Effector memory CD8-positive, alpha-beta T cell (primary cell): ENCODE measurements at regions not wholly inside any gene's neighbourhood (a gene's known extent, or its start where the extent isn't known, plus 50 kb on each side); places are given as distances from the start of the nearest gene placed in this dataset.

ENCODE experiments used
- ATAC-seq: fragments of 150-1000 bp; cut with Tn5 transposase; replicated peaks from 2 replicates; pipeline ENCODE4 v1.10.0; 2021; ENCODE audit warnings: mild to moderate bottlenecking, moderate library complexity
- DNase-seq, 3 experiments: peaks; one replicate each; pipeline ENCODE4 v3.0.0; 2021
- H3K27ac Mint-ChIP-seq, 2 donors: one replicate each; pipeline ENCODE4 v1.8.0; 2022; ENCODE audit warnings: mild to moderate bottlenecking in 2 of 2, mixed read lengths in 2 of 2, moderate library complexity in 2 of 2
- H3K27me3 Mint-ChIP-seq, 2 donors: one replicate each; pipeline ENCODE4 v1.8.0; 2022; ENCODE audit warnings: mixed read lengths in 2 of 2
- H3K36me3 Mint-ChIP-seq: one replicate; pipeline ENCODE4 v1.8.0; 2022; ENCODE audit warnings: mild to moderate bottlenecking, moderate library complexity, mixed read lengths; ENCODE audit not compliant: insufficient read depth
- H3K4me1 Mint-ChIP-seq, 2 donors: one replicate each; pipeline ENCODE4 v1.8.0; 2022; ENCODE audit warnings: low read depth in 2 of 2, mixed read lengths in 2 of 2
- H3K4me3 Mint-ChIP-seq, 2 donors: one replicate each; pipeline ENCODE4 v1.8.0; 2022; ENCODE audit warnings: mild to moderate bottlenecking in 2 of 2, mixed read lengths in 2 of 2, moderate library complexity in 2 of 2
- H3K9me3 Mint-ChIP-seq, 2 donors: one replicate each; pipeline ENCODE4 v1.8.0; 2022; ENCODE audit warnings: mixed read lengths in 2 of 2

DNA sequence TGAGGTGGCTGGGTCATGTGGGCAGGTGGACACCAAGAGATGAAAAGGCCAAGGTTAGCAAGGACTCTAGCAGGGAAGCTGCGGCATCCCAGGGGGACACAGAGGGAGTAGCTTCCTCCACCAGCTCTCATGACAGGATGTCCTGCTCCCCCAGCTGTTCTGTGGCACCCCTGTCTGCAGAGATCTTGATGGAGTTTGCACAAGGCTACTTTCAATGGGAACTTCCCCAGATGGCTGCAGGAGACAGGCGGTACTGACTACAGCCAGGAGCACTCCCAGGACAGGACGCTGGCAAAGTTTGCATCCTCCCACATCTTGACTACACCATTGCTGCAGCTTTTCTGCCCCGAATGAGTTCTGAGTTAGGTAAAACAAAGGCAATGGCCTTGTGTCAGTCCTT is 312.8 kb downstream of the TLE4 start:
- Mint-ChIP-seq H3K4me3 (peak overlapping the region; percentile 75 to 78), H3K4me1 (peaks cover 43 to 48% of the 10 kb centered on the region in 2 donors)

DNA sequence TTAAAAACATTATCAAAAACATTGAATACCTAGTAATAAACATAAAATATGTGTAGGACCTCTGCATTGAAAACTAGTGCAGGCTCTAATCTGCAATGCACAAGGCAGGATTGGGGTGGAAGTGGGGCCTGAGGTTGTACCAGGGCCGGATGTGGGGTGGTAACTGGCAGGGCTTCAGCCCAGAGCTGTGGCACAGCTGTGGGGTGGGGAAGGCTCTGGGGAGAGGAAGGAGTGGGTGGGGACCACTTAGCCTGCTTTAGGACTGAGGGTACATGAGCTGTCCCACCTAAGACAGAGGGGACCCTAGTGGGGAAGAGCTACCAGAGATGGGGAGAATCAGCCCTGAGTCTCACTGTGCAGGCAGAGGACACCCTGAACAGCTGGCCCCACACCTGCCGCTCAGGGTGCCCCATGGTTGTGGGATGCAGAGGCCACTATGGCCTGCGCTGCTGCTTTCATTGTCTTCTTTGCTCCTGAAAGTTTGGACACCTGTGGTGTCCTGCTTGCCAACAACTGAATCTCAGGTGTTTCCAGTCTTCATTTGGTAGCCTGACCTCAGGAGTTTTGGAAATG is 311.4 kb downstream of the TLE4 start:
- peak; percentile 55 to 59 (median 58) for DNase-seq
- peak; percentile 100 for ATAC-seq
- peak overlapping the region; percentile 75 to 78 for H3K4me3 Mint-ChIP-seq
- H3K9me3 Mint-ChIP-seq: no peaks in the 10 kb centered on the region
- H3K27me3 Mint-ChIP-seq: no peaks in the 10 kb centered on the region
- H3K36me3 Mint-ChIP-seq: no peaks in the 10 kb centered on the region
- peaks cover 45 to 51% of the 10 kb centered on the region in 2 donors for H3K4me1 Mint-ChIP-seq
- H3K27ac Mint-ChIP-seq: peak overlapping the region in 1 of 2 donors; percentile 24

More for the DNA sequence above, 312.8 kb downstream of the TLE4 start:
- peak overlapping the region in 1 of 2 donors; percentile 2 for H3K27ac Mint-ChIP-seq
- ATAC-seq: no peak
- no peak for DNase-seq
- no peaks in the 10 kb centered on the region for H3K27me3 Mint-ChIP-seq
- no peaks in the 10 kb centered on the region for H3K9me3 Mint-ChIP-seq
- no peaks in the 10 kb centered on the region for H3K36me3 Mint-ChIP-seq

DNA sequence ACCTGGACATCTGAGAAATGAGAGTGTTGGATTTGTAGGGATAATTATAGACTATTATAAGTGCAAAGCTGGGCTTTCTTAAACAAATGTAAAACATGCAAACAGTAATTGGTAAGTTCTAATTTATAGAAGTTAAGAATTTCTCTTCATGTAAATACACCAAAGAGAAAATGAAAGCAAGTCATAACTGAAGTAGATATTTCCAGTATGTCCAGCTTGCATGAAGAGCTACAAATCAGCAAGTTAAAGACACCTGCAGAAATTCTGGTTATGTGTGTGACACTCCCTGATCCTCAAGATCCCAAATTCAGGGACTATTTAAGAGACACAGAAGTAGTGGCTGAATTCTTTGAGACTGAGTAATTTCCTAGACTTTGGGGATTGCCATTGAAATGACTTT is 308.9 kb downstream of the TLE4 start:
- H3K4me1 Mint-ChIP-seq: peaks cover 45 to 49% of the 10 kb centered on the region in 2 donors
- H3K9me3 Mint-ChIP-seq: no peaks in the 10 kb centered on the region
- H3K27me3 Mint-ChIP-seq: no peaks in the 10 kb centered on the region
- no peaks in the 10 kb centered on the region for H3K36me3 Mint-ChIP-seq
- ATAC-seq: no peak
- H3K4me3 Mint-ChIP-seq: peak overlapping the region in 1 of 2 donors; percentile 14
- H3K27ac Mint-ChIP-seq: no peak overlapping the region
- DNase-seq: no peak

DNA sequence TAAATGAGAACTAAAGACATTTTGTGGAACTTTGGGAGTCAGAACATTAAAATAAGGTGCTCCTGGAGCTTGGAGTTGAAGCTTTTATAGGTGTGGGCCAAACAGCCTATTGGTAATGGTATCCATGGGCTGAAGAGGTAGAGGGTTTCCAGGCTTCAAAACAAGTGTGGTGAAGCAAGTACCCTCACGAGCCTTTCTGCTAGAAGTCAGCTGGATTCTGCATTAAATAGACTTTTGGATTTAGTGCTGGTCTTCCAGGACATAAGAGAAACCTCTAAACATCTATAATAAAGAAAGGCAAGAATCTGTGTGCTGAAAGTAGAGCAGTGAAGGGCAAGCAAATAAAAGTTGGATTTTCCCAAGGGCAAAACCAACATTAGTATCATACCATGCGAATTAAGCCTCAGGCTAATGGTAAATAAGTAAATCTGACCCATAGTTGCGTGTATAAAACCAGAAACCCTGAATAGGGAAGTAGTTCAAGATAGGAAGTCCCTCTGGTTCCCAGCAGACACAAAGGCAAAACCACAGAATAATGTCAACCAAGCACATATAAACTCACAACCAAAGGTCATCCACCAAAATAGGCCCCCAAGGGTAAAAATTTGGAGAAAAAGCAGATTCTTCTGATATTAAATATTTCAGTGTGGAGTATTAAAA is 306.3 kb downstream of the TLE4 start:
- no peak for ATAC-seq
- Mint-ChIP-seq H3K4me3 (no peak overlapping the region), H3K27me3 (peaks cover 0 to 12% of the 10 kb centered on the region in 2 donors), H3K4me1 (peaks cover 22 to 26% of the 10 kb centered on the region in 2 donors), H3K9me3 (no peaks in the 10 kb centered on the region), H3K36me3 (no peaks in the 10 kb centered on the region), H3K27ac (no peak overlapping the region)
- DNase-seq: no peak

DNA sequence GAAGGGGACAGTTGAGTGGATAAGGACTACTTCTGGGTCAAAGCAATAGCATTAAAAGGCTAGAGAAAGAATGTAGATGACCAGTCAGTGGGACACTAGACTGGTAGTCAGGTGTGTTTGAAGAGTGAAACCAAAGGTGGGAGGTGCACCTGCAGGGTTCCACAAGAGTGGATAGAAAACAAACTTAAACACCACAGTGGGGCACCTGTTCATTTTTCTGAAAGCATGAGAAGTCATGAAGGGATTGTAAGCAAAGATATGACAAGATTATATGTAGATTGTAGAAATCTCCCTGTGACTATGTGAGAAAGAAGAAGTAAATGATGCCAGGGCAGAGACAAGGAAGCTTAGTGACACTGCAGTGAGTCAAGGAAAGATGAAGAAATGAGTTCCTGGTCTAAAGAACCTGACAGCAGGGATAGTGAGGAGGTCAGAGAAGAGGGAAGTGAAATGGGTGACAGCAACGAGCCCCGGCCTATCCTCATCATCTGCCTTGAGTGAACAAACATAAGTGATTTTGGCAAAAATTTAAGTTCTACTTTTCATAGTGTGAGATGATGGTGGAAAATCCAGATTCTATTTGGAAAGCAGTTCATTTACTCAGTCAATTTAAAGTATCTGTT is 296.9 kb downstream of the TLE4 start:
- ATAC-seq (peak; percentile 51), DNase-seq (no peak)
- Mint-ChIP-seq H3K4me1 (peaks cover 9 to 16% of the 10 kb centered on the region in 2 donors), H3K36me3 (no peaks in the 10 kb centered on the region), H3K9me3 (no peaks in the 10 kb centered on the region), H3K27ac (no peak overlapping the region), H3K4me3 (no peak overlapping the region), H3K27me3 (peaks cover 0 to 11% of the 10 kb centered on the region in 2 donors)

DNA sequence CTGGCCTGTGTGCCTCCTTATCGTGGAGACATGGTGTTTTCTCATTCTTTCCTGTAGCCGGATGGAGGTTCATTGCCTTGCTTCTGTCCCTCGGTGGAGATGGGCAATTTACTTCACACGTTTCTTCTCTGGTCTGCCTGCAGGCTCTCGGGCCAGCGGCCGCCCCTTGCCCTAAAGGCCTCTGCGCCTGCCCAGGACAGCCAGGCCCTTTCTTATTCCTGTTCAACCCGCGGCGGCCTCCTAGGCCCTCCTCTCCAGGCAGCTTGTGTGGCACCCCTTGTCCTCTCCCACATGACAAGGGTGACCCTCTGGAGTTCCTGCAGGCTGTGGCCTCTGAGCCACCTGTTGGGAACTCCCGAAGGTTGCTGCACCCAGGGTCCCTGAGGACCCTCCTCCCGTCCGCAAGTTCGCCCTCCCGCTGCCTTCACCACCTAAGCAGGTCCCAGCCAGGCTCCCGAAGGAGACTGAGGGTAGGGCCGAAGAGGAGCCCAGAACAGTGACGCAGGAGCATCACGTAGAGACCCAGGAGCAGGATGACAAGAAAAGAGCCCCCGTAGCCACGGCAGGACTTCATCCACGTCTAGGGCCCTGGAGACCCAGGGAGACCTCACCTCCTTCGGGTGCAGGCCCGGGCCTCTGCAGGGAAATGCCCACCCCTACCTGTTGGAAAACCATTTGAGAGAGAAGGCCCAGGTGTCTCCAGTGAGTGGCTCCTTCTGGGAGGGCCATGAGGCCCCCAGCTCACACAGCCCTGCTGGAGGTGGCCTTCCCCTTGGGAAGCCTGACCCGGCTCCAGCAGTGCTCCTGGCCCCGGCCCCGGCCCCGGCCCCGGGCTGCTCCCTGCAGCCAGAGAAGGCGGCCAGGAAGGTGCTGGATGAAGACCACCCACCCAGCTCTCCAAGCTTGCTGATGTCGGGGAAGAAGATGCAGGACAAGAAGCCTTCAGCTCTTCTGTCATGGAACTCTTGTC is 291.4 kb downstream of the TLE4 start:
- H3K4me3 Mint-ChIP-seq: no peak overlapping the region
- no peak for DNase-seq
- no peaks in the 10 kb centered on the region for H3K9me3 Mint-ChIP-seq
- ATAC-seq: no peak
- H3K27ac Mint-ChIP-seq: no peak overlapping the region
- peaks cover 2% of the 10 kb centered on the region for H3K36me3 Mint-ChIP-seq
- peaks cover 0 to 7% of the 10 kb centered on the region in 2 donors for H3K27me3 Mint-ChIP-seq
- peaks cover 11 to 16% of the 10 kb centered on the region in 2 donors for H3K4me1 Mint-ChIP-seq

DNA sequence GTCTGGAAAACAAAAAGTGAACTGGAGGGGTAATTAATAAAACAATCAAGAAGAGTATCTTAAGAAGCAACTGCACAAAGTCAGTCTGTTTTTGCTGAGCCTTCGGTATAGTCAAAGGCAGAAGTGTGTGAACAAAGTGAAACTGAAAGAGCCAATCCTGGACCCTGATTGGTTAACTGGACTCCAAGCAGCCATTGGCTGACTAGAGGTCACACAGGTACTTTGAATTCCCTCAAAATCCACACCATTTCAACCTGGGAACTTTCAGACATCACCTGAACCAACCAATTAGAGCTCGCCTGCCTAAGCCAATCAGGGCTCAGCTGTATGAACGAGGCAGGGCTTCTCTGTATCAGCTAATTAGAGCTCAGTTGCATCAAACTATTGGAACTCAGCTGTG is 286.7 kb downstream of the TLE4 start:
- Mint-ChIP-seq H3K27me3 (no peaks in the 10 kb centered on the region), H3K27ac (peak overlapping the region; percentile 77 to 92), H3K4me3 (peak overlapping the region; percentile 7 to 71), H3K4me1 (peaks cover 3 to 8% of the 10 kb centered on the region in 2 donors), H3K36me3 (peaks cover 2% of the 10 kb centered on the region), H3K9me3 (no peaks in the 10 kb centered on the region)
- no peak for DNase-seq
- ATAC-seq: peak; percentile 73

DNA sequence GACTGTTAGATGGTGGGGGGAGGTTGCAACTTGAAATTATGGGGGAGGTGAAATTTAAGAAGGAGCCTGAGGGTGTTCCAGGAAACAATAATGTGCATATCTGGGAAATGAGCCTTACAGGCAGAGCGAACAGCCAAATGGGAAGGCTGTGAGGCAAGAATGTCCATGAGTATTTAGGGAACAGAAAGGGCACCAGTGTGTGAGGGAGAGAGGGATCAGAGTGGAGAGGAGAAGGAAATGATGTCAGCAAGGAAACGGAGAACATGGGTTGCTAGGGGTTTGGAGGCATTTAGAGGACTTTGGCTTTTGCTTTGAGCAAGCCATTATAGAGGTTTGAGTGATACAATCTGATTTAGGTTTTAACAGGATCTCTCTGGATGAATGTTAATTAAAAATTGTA is 285.4 kb downstream of the TLE4 start:
- Mint-ChIP-seq H3K4me1 (peaks cover 3 to 8% of the 10 kb centered on the region in 2 donors), H3K27me3 (no peaks in the 10 kb centered on the region), H3K4me3 (no peak overlapping the region), H3K9me3 (no peaks in the 10 kb centered on the region), H3K36me3 (peaks cover 2% of the 10 kb centered on the region), H3K27ac (peak overlapping the region; percentile 77 to 92)
- ATAC-seq (no peak), DNase-seq (no peak)

DNA sequence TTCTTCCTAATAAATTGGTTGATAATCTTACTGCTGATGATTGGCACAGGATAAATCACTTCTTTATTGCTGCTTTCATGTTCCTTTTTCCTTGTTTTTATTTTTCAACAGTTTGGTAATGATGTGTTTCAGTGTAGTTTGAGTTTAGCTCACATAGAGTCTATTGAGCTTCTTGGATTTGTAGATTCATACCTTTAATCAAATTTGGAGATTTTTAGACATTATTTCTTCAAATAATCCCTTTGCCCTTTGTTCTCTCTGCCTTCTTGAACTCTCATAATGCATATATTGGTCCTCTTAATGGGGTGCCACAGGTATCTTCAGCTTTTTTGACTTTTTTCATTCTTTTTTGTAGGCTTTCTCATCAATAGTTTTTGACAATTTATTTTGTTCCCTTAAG is 275.3 kb downstream of the TLE4 start:
- ATAC-seq (no peak), DNase-seq (no peak)
- H3K36me3 Mint-ChIP-seq: no peaks in the 10 kb centered on the region
- no peak overlapping the region for H3K4me3 Mint-ChIP-seq
- H3K4me1 Mint-ChIP-seq: no peaks in the 10 kb centered on the region
- no peak overlapping the region for H3K27ac Mint-ChIP-seq
- peaks cover 5 to 6% of the 10 kb centered on the region in 2 donors for H3K9me3 Mint-ChIP-seq
- peaks cover 0 to 7% of the 10 kb centered on the region in 2 donors for H3K27me3 Mint-ChIP-seq

DNA sequence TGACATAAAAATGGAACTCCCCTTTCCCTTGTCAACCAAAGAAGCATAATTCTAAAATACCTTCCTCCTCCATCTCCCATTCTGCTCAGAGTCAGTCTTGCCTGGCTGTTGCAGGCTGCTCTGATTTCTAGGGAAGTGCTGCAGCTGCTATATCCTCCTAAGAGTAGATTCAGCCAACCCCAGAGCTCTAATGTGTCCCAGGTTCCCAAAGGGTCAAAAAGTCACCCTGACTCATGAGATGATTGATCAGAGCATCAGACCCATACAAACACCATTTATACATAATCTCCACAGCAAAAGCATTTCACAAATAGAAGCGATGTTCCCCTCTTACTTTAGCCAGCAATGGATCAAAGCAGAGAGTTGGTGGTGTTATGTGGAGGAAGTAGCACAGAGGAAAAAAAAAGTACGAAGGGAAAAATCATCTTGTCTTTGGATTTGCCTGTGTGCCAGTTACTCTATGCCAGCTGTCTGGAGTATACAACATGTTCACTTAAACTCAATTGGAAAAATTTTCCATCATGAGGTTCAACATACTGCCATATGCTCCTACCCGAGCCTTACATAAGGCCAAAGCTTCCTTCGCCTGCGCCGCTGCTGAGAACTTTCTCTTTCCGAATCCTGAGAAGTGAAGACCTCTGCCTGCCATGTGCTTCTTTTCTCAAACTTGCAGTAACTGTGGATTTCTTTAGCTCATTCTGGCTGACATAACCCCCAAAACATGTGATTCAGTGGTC is 258.0 kb downstream of the TLE4 start:
- Mint-ChIP-seq H3K27ac (no peak overlapping the region), H3K4me1 (peaks cover under 1 to 2% of the 10 kb centered on the region in 2 donors), H3K4me3 (no peak overlapping the region), H3K36me3 (no peaks in the 10 kb centered on the region), H3K27me3 (peaks cover 0 to under 1% of the 10 kb centered on the region in 2 donors), H3K9me3 (no peaks in the 10 kb centered on the region)
- no peak for ATAC-seq
- no peak for DNase-seq

DNA sequence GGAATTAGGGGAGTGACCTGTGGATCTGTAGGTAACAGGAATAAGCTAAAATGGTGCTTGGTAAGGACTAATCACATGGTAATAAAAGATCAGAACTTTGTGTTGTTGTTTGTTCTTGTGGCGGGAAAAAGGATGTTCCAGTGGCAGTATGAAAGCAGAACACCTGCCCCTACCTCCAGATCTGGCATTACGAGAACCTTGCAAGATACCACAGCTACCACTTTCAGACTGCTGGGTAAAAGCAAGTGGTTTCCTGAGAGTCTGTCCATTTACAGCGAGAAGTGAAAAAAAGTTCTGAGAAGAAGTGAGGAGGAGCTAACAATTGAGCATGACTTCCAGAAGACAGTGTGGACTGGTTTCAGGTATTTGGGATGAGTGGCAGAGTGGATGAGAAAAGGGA is 252.5 kb downstream of the TLE4 start:
- Mint-ChIP-seq H3K4me1 (peaks cover 8 to 12% of the 10 kb centered on the region in 2 donors), H3K36me3 (no peaks in the 10 kb centered on the region), H3K4me3 (no peak overlapping the region), H3K27me3 (peaks cover 16 to 22% of the 10 kb centered on the region in 2 donors), H3K27ac (peak overlapping the region in 1 of 2 donors; percentile 4), H3K9me3 (peaks cover 0 to 5% of the 10 kb centered on the region in 2 donors)
- DNase-seq: no peak
- ATAC-seq: peak; percentile 44

DNA sequence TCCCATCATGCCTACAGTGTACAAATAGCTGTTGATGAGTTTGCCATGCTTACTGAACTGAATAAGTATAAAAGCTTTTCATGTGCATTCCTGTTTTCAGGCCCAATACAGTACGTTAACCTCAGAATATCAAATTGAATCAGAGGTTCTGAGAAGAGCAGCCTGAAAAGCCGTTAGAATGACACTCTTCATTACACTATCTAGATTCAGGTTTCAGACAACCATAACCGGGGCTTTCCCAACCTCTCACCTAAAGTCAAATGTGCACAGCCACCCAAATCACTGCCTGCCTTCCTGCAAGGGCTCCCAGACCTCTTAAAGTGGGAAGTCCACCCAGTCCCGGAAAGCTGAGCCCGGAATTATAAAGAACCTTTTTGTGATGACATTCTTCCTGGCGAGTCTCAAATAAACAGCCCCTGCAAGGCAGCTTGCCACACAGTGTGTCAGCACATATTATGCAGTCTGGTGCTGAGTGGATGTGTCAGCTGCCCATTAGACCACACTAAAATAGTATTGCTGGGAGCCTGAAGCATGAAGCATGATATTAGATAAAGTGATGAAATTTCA is 245.8 kb downstream of the TLE4 start:
- Mint-ChIP-seq H3K36me3 (no peaks in the 10 kb centered on the region), H3K27me3 (peaks cover 10% of the 10 kb centered on the region in 2 donors), H3K4me1 (peaks cover 12 to 17% of the 10 kb centered on the region in 2 donors), H3K9me3 (peaks cover 0 to 5% of the 10 kb centered on the region in 2 donors), H3K27ac (no peak overlapping the region), H3K4me3 (no peak overlapping the region)
- ATAC-seq (peak; percentile 41), DNase-seq (no peak)
